Right ventricle myocardium superior (tissue), 1 donor: ENCODE measurements at regions not wholly inside any gene's neighbourhood (a gene's known extent, or its start where the extent isn't known, plus 50 kb on each side); places are given as distances from the start of the nearest gene placed in this dataset.
"Not testable (repeated sequence)": the region's sequence is repeated elsewhere in the genome, so short reads cannot be mapped to it uniquely, and the experiment has no call there.

Source experiments
- ATAC-seq: fragments of 200-7000 bp; cut with Tn5 transposase; one replicate; pipeline ENCODE4 v1.9.1; 2020; ENCODE audit warnings: mild to moderate bottlenecking; ENCODE audit not compliant: poor library complexity
- DNase-seq: peaks from one replicate; pipeline ENCODE4 v3.0.0-alpha.2; 2020
- intact Hi-C: fragments of 100-400 bp; cut with DNase I; formaldehyde crosslinking; loops from one replicate; pipeline ENCODE4 v1.11.2; 2022
- donor health status: DM: no; HTN: yes; CAD: no; lungs with severe emphysema.

DNA sequence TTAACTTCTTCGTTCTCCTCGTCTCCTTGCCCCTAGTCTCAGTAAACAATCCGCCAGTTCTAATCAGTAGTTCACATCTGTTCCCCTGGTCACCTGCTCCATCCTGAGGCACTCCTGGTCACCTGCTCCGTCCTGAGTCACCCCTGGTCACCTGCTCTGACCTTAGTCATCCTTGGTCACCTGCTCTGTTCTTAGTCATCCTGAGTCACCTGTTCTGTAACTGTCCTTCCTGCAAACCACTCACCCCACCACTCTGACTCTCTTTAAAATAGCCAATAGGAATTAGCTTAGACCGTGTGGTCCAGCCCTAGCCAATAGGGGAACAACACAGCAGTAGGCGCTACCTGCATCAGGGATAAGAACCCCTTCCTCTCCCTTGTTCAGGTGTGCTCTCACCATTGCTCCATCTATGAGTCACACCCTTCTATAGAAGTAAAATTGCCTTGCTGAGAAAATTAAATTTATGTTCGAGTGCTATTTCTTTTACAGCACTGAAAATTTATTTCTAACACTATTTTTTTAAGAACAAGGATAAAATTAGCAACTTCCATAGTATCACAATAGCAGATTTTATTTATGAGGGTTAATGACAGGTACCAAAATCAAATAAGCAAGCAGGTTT is 237.6 kb upstream of the DIO3 start:
- ATAC-seq, intact Hi-C loops, DNase-seq: not testable (repeated sequence)

DNA sequence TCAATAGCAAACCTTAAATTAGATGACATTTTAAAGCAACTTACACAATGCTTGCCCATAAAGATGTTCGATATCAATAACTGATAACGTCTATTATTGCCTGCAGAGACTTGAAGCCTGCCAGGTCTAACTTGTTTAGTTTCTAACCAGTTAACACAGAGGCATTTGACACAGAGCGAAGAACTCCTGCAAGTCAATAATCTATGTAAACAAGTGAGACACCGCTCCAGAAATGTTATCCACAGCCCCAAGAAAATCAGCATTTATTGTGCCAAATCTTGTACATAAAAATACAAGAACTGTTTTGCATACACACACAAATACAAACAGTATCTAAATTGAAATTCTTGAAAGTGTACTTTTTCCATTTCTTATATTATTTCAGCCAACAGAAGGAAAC is 236.0 kb upstream of the DIO3 start:
- ATAC-seq (no peak), DNase-seq (no peak)
- intact Hi-C loops = no loop called here

DNA sequence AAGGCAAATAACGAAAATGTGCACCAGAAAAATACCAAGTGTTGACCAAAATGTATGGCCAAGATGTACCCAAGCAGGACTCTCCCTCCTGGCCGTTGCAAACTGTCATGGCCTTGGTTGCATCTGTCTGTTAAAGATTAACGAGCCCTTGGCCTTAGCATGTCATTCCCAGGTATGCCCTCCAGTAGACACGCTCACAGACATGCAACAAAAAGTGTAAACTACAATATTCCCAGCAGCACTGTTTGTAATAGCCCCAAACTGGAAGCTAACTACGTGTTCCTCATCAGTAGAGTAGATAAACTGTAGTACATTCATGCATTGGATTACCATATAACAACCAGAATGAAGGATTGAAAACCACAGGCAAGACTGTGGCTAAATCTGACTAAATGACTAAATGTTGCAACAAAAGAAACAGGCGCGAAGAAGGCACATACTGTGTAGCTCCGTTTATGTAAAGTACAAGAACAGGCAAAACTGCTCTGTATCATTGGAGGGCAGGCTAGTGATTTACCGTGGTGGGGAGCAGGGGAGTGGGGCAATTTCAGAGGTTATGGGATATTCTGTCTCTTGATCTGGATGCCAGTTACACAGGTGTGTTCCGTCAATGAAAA is 232.8 kb upstream of the DIO3 start:
- intact Hi-C loops = no loop called here
- DNase-seq = no peak
- no peak for ATAC-seq

DNA sequence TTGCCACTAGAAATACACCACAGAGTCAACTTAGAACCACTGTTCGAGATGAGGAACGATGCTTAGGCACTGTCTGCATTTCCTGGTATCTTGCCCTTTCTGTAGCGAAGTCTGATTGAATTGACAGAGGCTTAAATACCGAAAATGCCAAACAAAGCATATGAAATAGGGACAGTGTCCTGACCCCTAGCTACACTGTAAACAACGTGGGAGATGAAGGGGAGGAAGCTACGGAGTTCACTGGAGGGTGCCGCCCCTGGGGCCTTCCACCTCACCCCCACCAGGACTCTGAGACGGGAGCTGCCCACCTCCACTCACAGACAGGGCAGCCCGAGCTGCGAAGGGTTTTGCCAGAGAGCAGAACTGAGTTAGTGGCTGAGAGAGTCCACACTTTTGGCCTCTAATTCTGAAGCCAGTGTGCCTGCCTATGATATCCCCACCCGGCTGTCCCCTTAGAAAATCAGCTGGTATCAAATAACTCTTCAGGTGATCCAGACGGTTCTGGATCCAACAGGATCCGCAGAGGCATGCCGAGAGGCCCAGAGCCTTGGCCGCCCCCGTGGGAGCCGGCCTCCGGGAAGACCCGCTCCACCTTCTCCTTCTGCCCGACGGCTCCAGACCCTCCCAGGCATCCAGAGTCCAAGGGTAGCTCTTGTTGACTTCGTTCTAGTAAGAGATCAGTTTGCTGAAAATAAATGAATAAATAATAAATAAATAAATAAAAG is 230.7 kb upstream of the DIO3 start:
- no peak for DNase-seq
- intact Hi-C loops = no loop called here
- no peak for ATAC-seq

DNA sequence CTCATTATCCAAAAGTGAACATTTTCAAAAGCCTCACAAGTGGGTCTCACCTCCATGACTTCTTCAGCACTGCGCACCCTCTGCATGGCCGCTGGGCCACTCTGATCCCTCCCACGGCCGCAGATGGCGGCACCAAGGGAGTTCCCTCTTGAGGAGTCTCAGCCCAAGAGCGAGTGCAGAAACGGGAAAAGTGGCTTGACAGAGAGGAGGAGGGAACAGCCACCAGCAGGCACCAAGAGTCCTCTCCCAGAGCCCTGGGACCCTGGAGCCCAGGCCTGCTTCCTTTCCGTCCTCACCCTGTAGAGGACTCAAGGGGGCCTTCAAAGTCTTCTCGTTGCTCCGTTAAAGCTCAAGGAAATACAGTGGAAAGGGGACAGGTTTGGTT is 230.2 kb upstream of the DIO3 start:
- intact Hi-C loops = no loop called here

DNA sequence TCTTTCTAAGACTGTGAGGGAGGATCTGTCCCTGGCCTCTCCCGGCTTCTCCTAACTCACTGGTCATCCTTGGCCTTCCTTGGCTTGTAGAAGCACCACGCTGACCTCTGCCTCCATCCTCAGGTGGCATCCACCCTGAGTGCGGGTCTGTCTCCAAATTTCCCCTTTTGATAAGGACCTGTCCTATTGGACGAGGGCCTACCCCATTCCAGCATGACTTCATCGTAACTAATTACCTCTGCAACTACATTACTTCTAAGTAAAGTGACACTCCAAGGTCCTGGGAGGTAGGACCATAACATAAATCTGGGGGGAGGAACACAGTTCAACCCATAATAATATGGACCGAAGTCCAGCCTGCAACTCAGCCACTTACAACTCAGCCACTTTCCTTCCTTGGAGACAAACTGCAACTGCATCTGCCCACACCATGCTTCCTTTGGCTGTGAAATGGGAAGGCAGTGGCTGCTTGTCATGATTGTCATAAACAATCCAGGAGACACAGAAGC is 229.6 kb upstream of the DIO3 start:
- no peak for DNase-seq
- intact Hi-C loops = no loop called here
- no peak for ATAC-seq

More for the DNA sequence above, 230.2 kb upstream of the DIO3 start:
- DNase-seq (no peak), ATAC-seq (no peak)

DNA sequence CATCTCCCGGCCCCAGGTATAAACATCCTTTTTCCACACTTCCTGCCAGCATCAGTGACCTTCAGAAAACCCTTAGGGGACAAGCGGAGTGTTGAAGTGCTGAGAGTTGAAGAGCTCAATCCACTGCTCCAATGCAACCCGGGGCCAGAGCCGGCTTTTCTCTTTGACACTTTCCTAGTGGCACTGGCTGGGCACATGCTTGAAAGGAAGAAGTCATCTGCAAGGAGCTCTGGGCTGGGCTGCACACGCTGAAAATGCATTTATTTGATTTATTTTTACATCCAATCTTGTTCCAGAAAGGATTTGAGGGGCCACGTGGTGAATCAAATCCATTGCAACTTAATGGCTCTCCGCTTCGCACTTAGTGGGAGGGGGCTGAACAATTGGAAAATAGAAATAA is 229.0 kb upstream of the DIO3 start:
- DNase-seq = no peak
- intact Hi-C loops = no loop called here
- ATAC-seq = no peak

DNA sequence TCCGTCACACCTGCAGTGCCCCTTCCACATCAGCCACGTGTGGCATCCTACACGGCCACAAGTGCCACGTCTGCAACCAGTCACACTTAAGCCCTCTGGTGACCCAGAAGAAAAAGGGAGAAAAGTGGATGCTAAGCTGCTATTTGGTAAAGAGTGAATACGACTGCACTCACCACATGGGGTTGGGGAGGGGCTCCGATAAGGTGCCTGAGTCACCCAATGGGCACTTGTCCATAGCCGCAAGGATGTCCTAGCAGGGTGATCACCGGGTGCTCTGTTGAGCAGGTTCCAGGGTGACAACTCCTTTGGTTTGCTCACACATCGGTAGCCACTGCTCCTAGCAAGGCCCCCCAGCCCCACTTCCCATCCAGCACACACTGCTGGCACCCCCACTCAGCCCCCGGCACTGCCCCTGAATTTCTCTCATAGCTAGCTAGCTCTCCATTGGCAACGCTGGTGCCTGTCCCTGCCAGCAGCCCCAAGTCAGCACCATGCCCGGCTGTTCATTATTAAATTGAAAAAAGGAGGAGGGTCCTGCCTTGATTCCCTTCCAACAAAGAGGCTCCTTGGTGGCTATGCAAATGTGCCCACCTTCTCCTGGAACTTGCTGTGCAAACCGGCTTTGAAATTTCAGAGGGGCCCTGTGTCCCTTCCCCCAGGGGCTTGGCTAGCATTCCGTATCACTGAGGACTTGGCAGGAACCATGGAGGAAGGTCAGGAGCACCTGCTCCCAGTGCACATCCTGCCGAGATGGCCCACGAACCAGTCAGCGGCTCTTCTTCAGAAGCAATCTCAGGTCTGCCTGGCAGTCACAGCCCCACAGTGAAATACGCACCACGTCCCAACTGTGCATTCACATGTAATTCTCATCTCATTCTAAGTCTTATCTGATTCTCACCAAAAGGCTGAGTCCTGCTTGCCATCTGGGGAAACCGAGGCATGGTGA is 227.7 kb upstream of the DIO3 start:
- ATAC-seq (no peak), DNase-seq (no peak)
- intact Hi-C loops = no loop called here

DNA sequence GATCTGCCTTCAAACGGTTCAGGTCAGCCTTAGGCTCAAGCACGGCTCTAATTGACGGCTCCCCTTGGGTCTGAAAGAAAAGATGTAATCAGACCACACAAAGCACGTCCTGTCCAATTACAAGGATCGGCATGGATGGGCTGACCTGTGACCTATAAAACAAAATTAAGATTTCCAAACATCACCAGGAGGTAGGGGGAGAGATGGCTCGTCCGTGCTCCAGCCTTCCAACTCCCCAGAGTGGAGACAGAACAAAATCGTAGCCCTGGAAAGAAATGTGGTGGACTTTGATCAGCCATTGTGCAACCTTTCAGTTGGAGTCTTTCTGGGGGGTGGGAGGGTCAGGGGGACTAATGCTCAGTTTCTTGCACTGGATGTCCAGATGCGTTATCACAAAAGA is 226.6 kb upstream of the DIO3 start:
- no peak for DNase-seq
- intact Hi-C loops = no loop called here
- no peak for ATAC-seq

DNA sequence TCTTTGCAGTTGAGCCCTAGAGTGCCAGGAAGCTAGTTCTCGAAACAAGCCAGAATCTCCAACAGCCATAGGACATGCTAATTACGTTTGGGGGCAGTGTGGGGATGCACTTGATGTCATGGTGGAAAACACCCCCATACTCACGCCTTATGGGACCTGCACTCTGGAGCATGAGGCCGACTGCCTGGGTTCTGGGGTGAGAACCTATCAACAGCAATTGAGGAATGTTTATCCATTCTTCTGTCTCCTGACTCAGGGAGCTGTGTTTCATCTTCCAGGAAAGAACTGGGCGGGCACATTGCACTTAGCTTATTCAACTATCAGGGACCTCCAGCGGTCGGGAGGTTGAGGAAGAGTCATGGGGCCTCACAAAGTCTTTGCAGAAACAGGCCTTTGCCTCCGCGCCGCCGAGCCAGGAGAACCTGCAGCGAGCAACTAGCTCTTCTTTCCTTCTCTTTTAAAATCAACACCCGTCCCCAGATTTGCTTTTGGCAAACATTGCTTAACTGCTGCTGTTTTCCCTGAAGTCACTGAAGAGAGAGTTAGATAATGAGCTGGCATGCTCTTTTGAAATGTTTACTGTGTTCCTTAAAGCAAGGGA is 226.1 kb upstream of the DIO3 start:
- intact Hi-C loops = no loop called here
- ATAC-seq (peak; percentile 27), DNase-seq (no peak)

DNA sequence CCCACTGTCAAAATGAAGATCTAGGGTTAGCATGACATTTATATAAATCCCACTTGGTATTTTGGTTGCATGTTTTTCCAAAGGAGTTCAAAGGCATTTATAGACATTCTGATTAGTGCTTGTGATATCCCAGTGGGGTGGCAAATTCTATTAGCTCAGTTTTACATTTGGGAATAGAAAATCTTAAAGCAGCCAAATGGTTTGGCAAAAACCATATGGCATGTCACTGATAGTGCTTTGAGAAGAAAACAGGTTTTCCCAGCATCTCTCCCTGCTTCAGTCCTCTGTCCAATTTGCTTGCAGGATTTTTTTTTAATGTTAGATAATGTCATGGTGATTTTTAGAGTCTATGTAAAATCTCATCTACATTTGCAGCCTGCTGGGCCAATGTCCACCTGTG is 225.1 kb upstream of the DIO3 start:
- DNase-seq (no peak), ATAC-seq (no peak)
- intact Hi-C loops = no loop called here

DNA sequence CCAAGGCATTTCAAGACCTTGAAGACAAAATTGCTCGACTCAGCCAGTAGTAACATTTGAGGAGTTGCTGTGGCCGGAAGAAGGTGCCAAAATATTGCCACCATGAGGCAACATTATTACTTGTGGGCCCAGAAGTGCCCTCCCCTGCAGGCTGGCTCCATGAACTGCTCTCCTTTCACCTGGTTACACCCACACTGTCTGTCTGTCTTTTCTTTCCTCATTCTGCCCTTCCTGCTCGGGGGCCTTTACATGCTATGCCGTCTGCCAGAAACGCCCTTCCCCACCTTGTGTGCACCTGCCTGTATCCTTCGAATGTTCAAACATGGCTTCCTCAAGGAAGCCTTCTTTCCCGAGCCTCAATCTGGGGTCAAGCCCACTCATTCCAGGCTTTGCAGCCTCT is 224.2 kb upstream of the DIO3 start:
- no peak for ATAC-seq
- intact Hi-C loops = no loop called here
- DNase-seq = no peak

DNA sequence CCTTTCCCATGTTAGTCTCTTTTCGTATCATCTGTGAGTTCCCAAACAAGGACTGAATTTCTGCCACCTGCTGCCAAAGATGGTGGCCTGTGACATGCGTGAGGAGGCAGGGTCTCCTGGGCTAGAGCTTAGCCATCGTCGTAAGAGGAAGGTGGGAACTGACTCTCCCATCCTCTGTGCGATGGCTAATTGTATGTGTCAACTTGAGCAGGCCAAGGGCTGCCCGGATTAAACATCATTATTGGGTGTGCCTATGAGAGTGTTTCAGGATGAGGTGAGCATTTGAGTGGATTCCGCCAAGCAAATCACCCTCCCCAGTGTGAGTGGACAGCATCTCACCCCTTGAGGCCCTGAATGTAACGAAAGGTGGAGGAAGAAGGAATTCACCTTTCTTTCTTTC is 220.7 kb upstream of the DIO3 start:
- intact Hi-C loops = no loop called here
- ATAC-seq = no peak
- DNase-seq = no peak

DNA sequence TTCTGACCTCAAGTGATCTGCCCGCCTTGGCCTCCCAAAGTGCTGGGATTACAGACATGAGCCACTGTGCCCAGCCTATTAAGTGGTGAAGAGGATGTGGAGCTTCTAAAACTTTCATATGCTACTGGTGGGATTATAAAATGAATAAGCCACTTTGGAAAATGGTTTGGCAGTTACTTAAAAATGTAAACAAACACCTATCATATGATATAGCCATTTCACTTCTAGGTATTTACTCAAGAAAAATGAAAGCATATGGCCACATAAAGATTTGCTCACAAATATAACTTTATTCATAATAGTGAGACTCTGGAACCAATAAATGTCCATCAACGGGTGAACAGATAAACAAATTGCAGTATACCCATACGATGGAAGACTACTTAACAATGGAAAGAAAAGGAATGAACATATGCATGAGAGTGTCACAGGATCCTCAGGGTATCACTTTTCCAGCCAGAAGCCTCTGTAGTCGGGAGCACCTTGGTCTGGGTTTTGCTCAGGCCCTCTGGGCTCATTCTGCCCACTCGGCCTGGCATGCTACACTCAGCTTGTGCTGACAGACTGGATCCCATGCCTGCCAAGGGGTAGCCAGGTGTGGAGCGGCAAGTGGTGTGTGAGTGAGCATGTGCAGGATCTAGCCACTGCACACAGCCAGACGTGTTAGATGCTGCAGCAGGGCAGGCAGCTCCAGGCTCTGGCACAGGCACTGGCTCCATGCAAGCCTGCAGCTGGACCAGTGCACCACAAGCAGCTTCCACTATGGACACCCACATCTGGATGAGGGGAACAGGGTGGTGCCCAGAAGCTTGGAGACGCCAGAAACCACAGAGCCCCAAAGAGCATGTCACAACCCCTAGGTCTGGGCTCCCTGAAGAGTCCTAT is 213.2 kb upstream of the DIO3 start:
- DNase-seq (no peak), ATAC-seq (no peak)
- intact Hi-C loops = no loop called here

DNA sequence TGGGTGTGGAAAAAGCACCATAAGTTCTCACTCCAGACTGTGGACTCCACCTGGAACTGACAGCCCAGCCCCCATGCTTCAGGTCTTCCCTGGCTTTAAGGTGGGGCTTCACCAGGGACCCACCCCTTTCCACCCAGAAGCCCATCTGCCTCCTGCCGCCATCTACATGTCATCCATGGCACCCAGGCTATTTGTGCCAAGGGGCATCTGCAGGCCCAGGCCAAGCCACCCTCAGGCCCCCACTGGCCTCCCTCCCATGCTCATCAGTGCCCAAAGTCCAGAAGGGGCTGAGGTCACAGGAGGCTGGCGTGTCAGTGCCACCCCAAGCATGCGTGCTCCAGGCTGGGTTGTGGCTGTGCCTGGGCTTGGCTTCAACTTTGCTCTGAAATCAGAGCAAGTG is 212.2 kb upstream of the DIO3 start:
- intact Hi-C loops = no loop called here
- no peak for ATAC-seq
- no peak for DNase-seq

DNA sequence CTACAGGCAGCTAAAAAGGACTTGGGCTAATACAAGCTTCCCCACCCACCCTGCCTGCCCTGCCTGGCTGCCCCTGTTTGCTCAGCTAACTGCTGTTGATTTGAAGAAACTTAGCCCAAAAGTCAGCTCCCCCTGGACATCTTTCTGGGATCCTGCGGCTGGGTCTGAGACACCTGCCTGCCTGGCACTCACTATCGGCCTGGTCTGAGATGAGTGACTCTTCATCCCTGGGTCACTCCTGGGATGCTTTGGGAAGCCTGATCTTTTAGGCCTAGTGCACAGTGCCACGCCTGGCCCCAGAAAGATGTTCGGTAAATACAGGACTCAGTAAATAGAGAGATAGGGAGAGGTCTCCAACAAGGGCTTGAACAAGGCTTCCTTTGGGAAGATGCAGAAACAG is 211.3 kb upstream of the DIO3 start:
- ATAC-seq (no peak), DNase-seq (no peak)
- intact Hi-C loops = no loop called here

DNA sequence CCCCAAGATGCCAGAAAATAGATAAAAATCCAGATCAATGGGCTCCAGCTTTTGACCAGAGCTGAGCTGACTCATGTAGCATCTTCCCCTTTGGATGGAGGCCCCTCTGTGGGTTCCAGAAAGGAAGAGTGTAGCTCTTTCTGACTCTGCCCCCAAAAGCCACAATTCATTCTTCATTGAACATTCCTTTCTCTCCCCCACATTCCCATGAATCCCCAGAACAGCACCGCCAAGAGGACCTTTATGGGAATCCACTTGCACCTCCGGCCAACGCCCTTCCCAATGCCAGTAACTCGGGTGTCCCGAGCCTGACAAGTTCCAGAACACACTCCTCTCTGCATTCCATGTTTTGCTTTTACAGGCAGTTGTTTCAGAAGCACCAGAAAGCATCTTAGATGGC is 210.6 kb upstream of the DIO3 start:
- ATAC-seq (no peak), DNase-seq (no peak)
- intact Hi-C loops = no loop called here

DNA sequence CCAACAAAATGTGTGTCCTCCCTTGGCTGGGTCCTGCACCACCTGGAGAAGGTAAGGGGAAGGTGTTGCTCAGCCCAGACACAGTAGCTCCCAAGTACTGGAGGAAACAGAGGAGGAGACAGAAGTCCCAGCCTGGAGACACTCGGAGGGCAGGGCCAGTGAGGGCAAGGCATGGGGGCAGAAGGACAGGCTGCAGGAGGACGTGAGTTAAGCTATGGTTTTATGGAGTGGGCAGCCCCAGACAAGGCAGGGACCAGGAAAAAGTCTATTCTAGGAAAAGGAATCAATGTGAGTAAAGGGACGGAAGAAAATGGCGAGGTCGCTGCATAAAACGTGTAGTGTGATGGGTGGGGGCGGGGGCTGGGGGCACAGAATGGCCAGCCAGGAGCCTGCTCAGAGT is 210.1 kb upstream of the DIO3 start:
- intact Hi-C loops = no loop called here
- ATAC-seq (no peak), DNase-seq (no peak)
